K562 (cell line): ENCODE measurements at regions not wholly inside any gene's neighbourhood (a gene's known extent, or its start where the extent isn't known, plus 50 kb on each side); places are given as distances from the start of the nearest gene placed in this dataset.
"Not testable (repeated sequence)": the region's sequence is repeated elsewhere in the genome, so short reads cannot be mapped to it uniquely, and the experiment has no call there.

Experiments used
- ATAC-seq: fragments of 200-7000 bp; cut with Tn5 transposase; 3 replicates; pipeline ENCODE4 v1.9.1; 2020; ENCODE audit warnings: moderate library complexity
- BruUV-seq: library from RNA; stranded (reverse); fragments of 400-500 nt; replicated peaks from 2 replicates; lab custom pipeline; 2021; lab: Mats Ljungman, UMichigan
- CTCF ChIA-PET: fragments of 300-600 bp; formaldehyde crosslinking; extraction: SDS; loops from one replicate; lab custom pipeline; 2021; ENCODE audit warnings: low intra/inter-chr PET ratio; lab: Yijun Ruan, JAX
- POLR2A ChIA-PET: fragments of 300-600, 350-650 bp; sonication (Branson Sonifier 250); formaldehyde crosslinking; extraction: SDS; loops from one replicate; lab custom pipeline; 2021; ENCODE audit warnings: antibody characterized with exemption, inconsistent platforms; lab: Yijun Ruan, JAX
- DNase-seq, 4 experiments: peaks; one replicate each; pipeline versions ENCODE4 v3.0.0 to v3.0.0-alpha.2; 2011 to 2018; ENCODE audit warnings: low spot score in 3 of 4, mixed read lengths in 3 of 4; ENCODE audit errors: extremely low read depth in 1 of 4
- FAIRE-seq: peaks from 2 replicates; lab custom pipeline; 2011; peaks lifted over from hg19 to GRCh38; lab: Jason Lieb, UNC
- H2AFZ ChIP-seq: 2 replicates; pipeline ENCODE4 v1.6.0; 2011; ENCODE audit warnings: low read depth, low read length, control low read depth, inconsistent platforms
- H3K27ac ChIP-seq: fragments of 200-600 bp; 3 replicates; pipeline ENCODE4 v1.8.0; 2011; ENCODE audit warnings: low read depth, mild to moderate bottlenecking, control low read depth, inconsistent platforms, low read length, moderate library complexity, mixed read lengths; ENCODE audit errors: extremely low read depth
- H3K27me3 ChIP-seq, 2 experiments: fragments of 300-600 bp in 1 of 2; 2 replicates in 1 of 2; 3 replicates in 1 of 2; pipeline versions ENCODE4 v1.6.0 to v1.8.0; 2011; ENCODE audit warnings: inconsistent platforms in 2 of 2, low read length in 2 of 2, mild to moderate bottlenecking in 1 of 2, mixed read lengths in 1 of 2, moderate library complexity in 1 of 2; ENCODE audit not compliant: control insufficient read depth in 2 of 2, insufficient read depth in 2 of 2
- H3K36me3 ChIP-seq: fragments of 300-600 bp; 3 replicates; pipeline ENCODE4 v1.8.0; 2011; ENCODE audit warnings: mild to moderate bottlenecking, low read length, inconsistent platforms; ENCODE audit not compliant: control insufficient read depth, insufficient read depth
- H3K4me1 ChIP-seq, 2 experiments: fragments of 200-600 bp in 1 of 2; replicated peaks in 1 of 2; 2 replicates in 1 of 2; 3 replicates in 1 of 2; pipeline versions ENCODE4 v1.5.1 to v1.8.0; 2011; ENCODE audit warnings: inconsistent platforms in 2 of 2, low read length in 2 of 2, mild to moderate bottlenecking in 1 of 2, mixed read lengths in 1 of 2, moderate library complexity in 1 of 2; ENCODE audit not compliant: control insufficient read depth in 2 of 2, insufficient read depth in 2 of 2
- H3K4me2 ChIP-seq: 2 replicates; pipeline ENCODE4 v1.6.1; 2011; ENCODE audit warnings: low read length, control low read depth, inconsistent platforms, mixed read lengths; ENCODE audit not compliant: insufficient read depth
- H3K4me3 ChIP-seq: fragments of 200-600 bp; sonication (generic), shearing (Covaris generic); 2 replicates; pipeline ENCODE4 v1.5.1; 2016; ENCODE audit warnings: control low read depth, inconsistent platforms
- H3K79me2 ChIP-seq: fragments of 200-600 bp; 3 replicates; pipeline ENCODE4 v1.8.0; 2011; ENCODE audit warnings: low read length, inconsistent platforms; ENCODE audit not compliant: control insufficient read depth, insufficient read depth
- H3K9ac ChIP-seq, 2 experiments: 2 replicates each; pipeline versions ENCODE4 v1.6.0 to v1.6.1; 2011; ENCODE audit warnings: low read depth in 2 of 2, low read length in 2 of 2, control low read depth in 1 of 2, inconsistent platforms in 1 of 2, mild to moderate bottlenecking in 1 of 2, mixed read lengths in 1 of 2; ENCODE audit not compliant: insufficient read depth in 1 of 2
- H3K9me1 ChIP-seq: one replicate; pipeline ENCODE4 v1.6.0; 2011; ENCODE audit warnings: inconsistent platforms, mild to moderate bottlenecking, low read length, moderate library complexity; ENCODE audit not compliant: control insufficient read depth, insufficient read depth
- H3K9me3 ChIP-seq: replicated peaks from 2 replicates; pipeline ENCODE4 v1.5.1; 2011; ENCODE audit warnings: low read depth, low read length, inconsistent platforms; ENCODE audit not compliant: control insufficient read depth, insufficient read depth
- H4K20me1 ChIP-seq: replicated peaks from 2 replicates; pipeline ENCODE4 v1.6.1; 2011; ENCODE audit warnings: low read length, inconsistent platforms, mixed read lengths; ENCODE audit not compliant: control insufficient read depth, insufficient read depth
- BRF1 ChIP-seq: IDR thresholded peaks from 3 replicates; pipeline ENCODE4 v1.6.1; 2011; ENCODE audit warnings: borderline replicate concordance, mild to moderate bottlenecking; ENCODE audit not compliant: insufficient read length; ENCODE audit errors: extremely low read depth
- DMBX1 ChIP-seq: fragments of 250-450 bp; sonication (Bioruptor Pico); IDR thresholded peaks from 2 replicates; pipeline ENCODE4 v1.8.0; 2022; ENCODE audit warnings: inconsistent platforms, mild to moderate bottlenecking, moderate library complexity, borderline replicate concordance
- ELK1 ChIP-seq: sonication (generic); formaldehyde crosslinking; IDR thresholded peaks from 2 replicates; pipeline ENCODE4 v1.8.1; 2022; ENCODE audit warnings: missing genetic modification reagents
- FOXM1 ChIP-seq, 2 experiments: fragments of 450-650 bp in 1 of 2; sonication (generic) in 1 of 2; formaldehyde crosslinking in 1 of 2; IDR thresholded peaks; 2 replicates each; pipeline versions ENCODE4 v1.6.1 to v1.9.0; 2017 to 2022; ENCODE audit warnings: low read depth in 2 of 2, mild to moderate bottlenecking in 2 of 2, missing genetic modification reagents in 1 of 2, moderate library complexity in 1 of 2
- HNRNPK ChIP-seq: fragments of 200-400 bp; formaldehyde crosslinking; IDR thresholded peaks from one replicate; pipeline ENCODE4 v1.6.1; 2018; ENCODE audit warnings: mild to moderate bottlenecking, low read depth, low read length; ENCODE audit not compliant: poor library complexity, severe bottlenecking
- NUFIP1 ChIP-seq: fragments of 450-650 bp; IDR thresholded peaks from 2 replicates; pipeline ENCODE4 v1.6.1; 2018; ENCODE audit not compliant: partially characterized antibody
- PPARD ChIP-seq: fragments of 250-450 bp; sonication (Bioruptor Pico); IDR thresholded peaks from 2 replicates; pipeline ENCODE4 v1.8.0; 2022; ENCODE audit warnings: inconsistent platforms, mild to moderate bottlenecking, moderate library complexity
- SAFB2 ChIP-seq: fragments of 200-400 bp; formaldehyde crosslinking; IDR thresholded peaks from 2 replicates; pipeline ENCODE4 v1.6.1; 2018; ENCODE audit warnings: borderline replicate concordance, low read length, low read depth, moderate library complexity; ENCODE audit not compliant: severe bottlenecking
- WGBS: fragments of 100-300 bp; shearing (Covaris generic); methylation state at CpG from one replicate; pipeline ENCODE4 v1.1.6; 2016; ENCODE audit warnings: low coverage, mixed read lengths; ENCODE audit not compliant: insufficient coverage; ENCODE audit errors: missing lambda C conversion rate; 5-methylcytosine and 5-hydroxymethylcytosine counted together
- in situ Hi-C: fragments of 300-500 bp; cut with MboI; formaldehyde crosslinking; loops from 4 replicates; pipeline ENCODE4 v1.15.0; 2018; ENCODE audit warnings: inconsistent platforms, mixed read lengths
- intact Hi-C: fragments of 100-400 bp; cut with micrococcal nuclease; formaldehyde crosslinking; loops from 2 replicates; pipeline ENCODE4 v1.14.2; 2022

DNA sequence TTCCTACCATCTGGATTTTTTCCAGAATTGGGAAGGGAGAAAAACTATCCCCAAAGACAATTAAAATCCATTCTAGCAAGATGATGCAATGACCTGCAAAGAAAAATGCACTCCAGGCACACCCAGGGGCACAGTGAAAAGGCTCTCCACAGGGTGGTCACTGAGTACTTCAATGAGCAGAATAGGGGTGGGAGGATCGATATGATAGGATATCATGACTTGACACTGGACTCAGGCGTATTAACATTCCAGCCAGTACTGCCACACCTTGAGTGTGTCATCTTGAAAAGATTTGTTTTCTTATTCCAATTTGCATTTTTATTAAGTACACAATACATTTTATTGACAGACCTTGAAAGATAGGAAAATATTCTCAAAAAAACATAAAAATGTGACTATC, 132.2 kb downstream of the ZNF37A start:
- Histone ChIP-seq H3K4me1 (no peaks in the 10 kb centered on the region), H3K4me3 (no peak overlapping the region), H3K27ac (no peak overlapping the region), H4K20me1 (no peaks in the 10 kb centered on the region), H3K9ac (no peak overlapping the region), H2AFZ (no peak overlapping the region), H3K27me3 (no peaks in the 10 kb centered on the region)
- ChIA-PET POLR2A (no interaction called here), CTCF (no interaction called here)
- BruUV-seq: no TSS peak
- DNase-seq: no peak
- TF ChIP-seq SAFB2 (no peak), PPARD (CRISPR knock-in tag) (no peak), ELK1 (CRISPR knock-in tag) (no peak)
- TF ChIP-seq, all 486 proteins: peak for 0
- H3K9me3 ChIP-seq: no peaks in the 10 kb centered on the region
- no peak for FAIRE-seq
- H3K4me2 ChIP-seq: no peak overlapping the region
- intact Hi-C loops: no loop called here
- WGBS: 0% methylated on average over 2 of the region's 2 CpGs
- no peak for ATAC-seq
- no peaks in the 10 kb centered on the region for H3K79me2 ChIP-seq
- no peaks in the 10 kb centered on the region for H3K36me3 ChIP-seq
- in situ Hi-C loops: no loop called here
- H3K9me1 ChIP-seq: no peaks in the 10 kb centered on the region

DNA sequence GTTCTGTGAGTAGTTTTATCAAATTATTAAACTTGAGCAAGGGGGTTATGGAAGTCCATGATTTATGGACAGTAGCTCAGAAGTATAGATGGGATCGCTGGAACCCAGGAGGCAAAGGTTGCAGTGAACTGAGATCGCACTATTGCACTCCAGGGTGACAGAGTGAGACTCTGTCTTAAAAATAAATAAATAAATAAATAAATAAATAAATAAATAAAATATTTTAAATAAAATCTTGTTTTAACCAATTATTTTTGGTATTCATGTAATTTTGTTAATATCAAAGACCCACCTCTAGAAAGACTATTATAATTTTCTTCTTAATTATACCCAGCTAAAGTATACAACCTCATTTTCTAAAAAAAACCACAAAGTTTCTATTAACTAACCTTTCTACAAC, 134.3 kb downstream of the ZNF37A start:
- Histone ChIP-seq H3K4me2 (no peak overlapping the region), H3K27me3 (no peaks in the 10 kb centered on the region), H3K9ac (no peak overlapping the region), H2AFZ (no peak overlapping the region), H4K20me1 (no peaks in the 10 kb centered on the region), H3K79me2 (no peaks in the 10 kb centered on the region), H3K4me1 (no peaks in the 10 kb centered on the region), H3K9me1 (no peaks in the 10 kb centered on the region), H3K27ac (no peak overlapping the region), H3K36me3 (no peaks in the 10 kb centered on the region), H3K4me3 (no peak overlapping the region), H3K9me3 (no peaks in the 10 kb centered on the region)
- 6% methylated on average over 2 of the region's 2 CpGs for WGBS
- ChIA-PET CTCF (no interaction called here), POLR2A (no interaction called here)
- TF ChIP-seq BRF1: no peak
- TF ChIP-seq NUFIP1: no peak
- no peak for TF ChIP-seq DMBX1 (CRISPR knock-in tag)
- TF ChIP-seq HNRNPK: no peak
- TF ChIP-seq FOXM1 (IDR thresholded peaks at IDR 0.05; ENCODE audit: low read depth): no peak
- no peak for TF ChIP-seq FOXM1 (CRISPR knock-in tag; IDR thresholded peaks at IDR 0.05; ENCODE audit: low read depth)
- no TSS peak for BruUV-seq
- in situ Hi-C loops: no loop called here
- no peak for DNase-seq
- FAIRE-seq: no peak
- ATAC-seq: no peak
- intact Hi-C loops: no loop called here

- H3K36me3 ChIP-seq, H3K9me3 ChIP-seq, H3K4me3 ChIP-seq, in situ Hi-C loops, H3K27me3 ChIP-seq, H3K4me2 ChIP-seq, DNase-seq, POLR2A ChIA-PET, intact Hi-C loops, H3K9me1 ChIP-seq, H3K4me1 ChIP-seq, H3K27ac ChIP-seq, BruUV-seq, H3K79me2 ChIP-seq, CTCF ChIA-PET, H4K20me1 ChIP-seq, FAIRE-seq, H3K9ac ChIP-seq, ATAC-seq, H2AFZ ChIP-seq: not testable (repeated sequence)
- 0% methylated on average over 2 of the region's 2 CpGs for WGBS
Measured at GRCh38 chr10:38238479-38238878, 144.3 kb downstream of the ZNF37A start.
